ENCODE measurements at regions not wholly inside any gene's neighbourhood (a gene's known extent, or its start where the extent isn't known, plus 50 kb on each side); places are given as distances from the start of the nearest gene placed in this dataset.

DNA sequence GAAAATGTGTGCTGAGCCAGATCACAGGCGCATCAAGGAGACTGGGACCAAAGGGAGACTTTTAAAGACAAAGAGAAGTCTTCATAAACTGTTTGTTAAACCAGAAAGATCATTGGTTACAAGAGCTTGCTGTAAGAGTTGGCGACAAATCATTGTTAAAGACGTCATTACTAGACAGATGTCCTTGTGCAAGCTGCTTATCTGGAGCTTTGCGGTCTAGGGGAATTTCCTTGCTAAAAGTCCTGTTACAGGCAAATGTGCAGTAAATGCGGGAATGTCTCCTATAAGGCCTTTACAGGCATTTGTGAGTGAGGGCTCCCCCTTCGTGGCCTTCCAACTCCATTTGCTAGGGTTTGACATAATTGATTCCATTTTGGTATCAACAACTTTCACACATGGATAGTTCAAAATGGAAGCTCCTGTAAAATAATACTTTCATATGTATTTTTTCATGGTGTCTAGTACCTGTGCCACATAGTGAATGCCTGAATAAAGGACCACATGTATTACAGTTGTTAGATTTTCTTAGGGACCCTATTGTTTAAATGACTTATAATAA is 362.4 kb downstream of the UTRN start:
- H3K4me3 ChIP-seq, result no peak overlapping the region
- no peaks in the 10 kb centered on the region for H3K36me3 ChIP-seq
- no peaks in the 10 kb centered on the region for H3K9me3 ChIP-seq
- peaks cover 0 to 9% (median 0%) of the 10 kb centered on the region in 4 donors for H3K4me1 ChIP-seq
- TF ChIP-seq POLR2A (IDR thresholded peaks at IDR 0.05), result no peak
- TF ChIP-seq CTCF (IDR thresholded peaks at IDR 0.05), result no peak
- no peaks in the 10 kb centered on the region for H3K27me3 ChIP-seq
- no peak for DNase-seq
- no peak overlapping the region for H3K27ac ChIP-seq

- Histone ChIP-seq H3K4me1 (peaks cover 0 to 13% (median 0%) of the 10 kb centered on the region in 4 donors), H3K27ac (no peak overlapping the region), H3K4me3 (no peak overlapping the region), H3K9me3 (no peaks in the 10 kb centered on the region), H3K27me3 (no peaks in the 10 kb centered on the region), H3K36me3 (no peaks in the 10 kb centered on the region)
- TF ChIP-seq CTCF (IDR thresholded peaks at IDR 0.05), result no peak
- no peak for TF ChIP-seq POLR2A (IDR thresholded peaks at IDR 0.05)
- no peak for DNase-seq
These were observed 363.0 kb downstream of the UTRN start for GRCh38 chr6:144647971-144648651.

- peaks cover 0 to 15% (median 1%) of the 10 kb centered on the region in 4 donors for H3K4me1 ChIP-seq
- TF ChIP-seq POLR2A (IDR thresholded peaks at IDR 0.05) (no peak), CTCF (IDR thresholded peaks at IDR 0.05) (no peak)
- no peaks in the 10 kb centered on the region for H3K27me3 ChIP-seq
- DNase-seq, result no peak
- no peaks in the 10 kb centered on the region for H3K9me3 ChIP-seq
- no peak overlapping the region for H3K4me3 ChIP-seq
- H3K36me3 ChIP-seq, result no peaks in the 10 kb centered on the region
- H3K27ac ChIP-seq, result no peak overlapping the region
These were observed 363.9 kb downstream of the UTRN start for GRCh38 chr6:144649085-144649484.

DNA sequence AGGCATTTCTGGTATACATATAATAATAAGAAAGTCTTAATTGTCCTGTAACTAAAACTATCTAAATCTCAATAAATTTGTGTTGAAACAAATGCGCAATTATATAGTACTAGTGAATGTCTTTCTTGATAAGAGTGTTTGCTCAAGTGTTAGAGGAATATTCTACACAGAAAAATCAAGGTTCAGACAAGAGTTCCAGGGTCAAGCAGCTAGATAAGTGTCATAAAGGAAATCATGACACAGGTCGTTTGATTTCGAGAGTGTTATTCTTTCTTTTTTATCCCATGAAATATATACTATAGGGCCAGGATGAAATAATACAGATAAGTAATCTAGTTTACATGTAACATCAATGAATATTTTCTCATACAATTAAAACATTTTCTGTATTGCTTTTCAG is 366.1 kb downstream of the UTRN start:
- TF ChIP-seq CTCF (IDR thresholded peaks at IDR 0.05) (no peak), POLR2A (IDR thresholded peaks at IDR 0.05) (no peak)
- H3K4me3 ChIP-seq, result no peak overlapping the region
- H3K9me3 ChIP-seq, result no peaks in the 10 kb centered on the region
- H3K27ac ChIP-seq, result no peak overlapping the region
- no peaks in the 10 kb centered on the region for H3K27me3 ChIP-seq
- DNase-seq, result no peak
- H3K36me3 ChIP-seq, result no peaks in the 10 kb centered on the region
- peaks cover 0 to 21% (median 4%) of the 10 kb centered on the region in 4 donors for H3K4me1 ChIP-seq

DNA sequence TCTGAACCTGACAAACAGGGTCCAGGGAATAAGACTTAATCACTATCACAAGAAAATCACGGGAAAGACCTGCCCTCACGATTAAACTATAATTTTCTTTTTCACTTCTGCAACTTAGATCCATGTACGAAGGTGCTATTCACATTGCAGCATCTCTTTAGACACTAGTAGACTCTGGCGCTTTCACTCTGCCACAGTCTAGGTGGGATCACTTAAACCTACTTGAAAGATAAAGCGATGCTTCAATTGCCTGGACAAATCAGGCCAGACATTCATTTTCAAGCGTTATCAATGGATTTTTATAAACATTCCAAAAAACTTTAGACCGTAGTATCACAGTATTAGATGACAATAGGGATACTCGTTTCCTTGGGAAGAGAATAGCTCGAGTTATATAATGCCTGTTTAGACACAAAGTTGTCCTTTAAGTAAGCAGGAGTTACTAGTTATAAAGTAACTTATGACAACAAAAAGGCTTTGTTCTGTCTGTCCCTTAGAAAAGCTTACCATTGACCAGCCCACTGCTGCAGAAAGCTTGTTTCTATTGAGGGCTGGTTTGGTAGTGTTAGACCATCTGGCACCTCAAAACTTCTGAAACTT is 367.3 kb downstream of the UTRN start:
- Histone ChIP-seq H3K27ac (no peak overlapping the region), H3K4me3 (no peak overlapping the region), H3K4me1 (peaks cover 0 to 21% (median 4%) of the 10 kb centered on the region in 4 donors), H3K27me3 (no peaks in the 10 kb centered on the region), H3K9me3 (no peaks in the 10 kb centered on the region), H3K36me3 (no peaks in the 10 kb centered on the region)
- TF ChIP-seq CTCF (IDR thresholded peaks at IDR 0.05) (no peak), POLR2A (IDR thresholded peaks at IDR 0.05) (no peak)
- no peak for DNase-seq

Data from Peyer's patch (tissue), 4 donors.